ENCODE measurements at regions not wholly inside any gene's neighbourhood (a gene's known extent, or its start where the extent isn't known, plus 50 kb on each side); places are given as distances from the start of the nearest gene placed in this dataset.

GRCh38 chr2:47257946-47258348, 81.6 kb upstream of the CALM2 start (continued):
- TF ChIP-seq ZBTB33 (IDR thresholded peaks at IDR 0.05) (no peak), RAD21 (IDR thresholded peaks at IDR 0.05) (no peak)

GRCh38 chr2:47256416-47257087, 80.2 kb upstream of the CALM2 start:
- Histone ChIP-seq H3K27me3 (ENCODE audit: control insufficient read depth in 4 of 4, insufficient read depth in 4 of 4, low read length in 3 of 4) (no peaks in the 10 kb centered on the region), H3K9ac (ENCODE audit: low read depth in 1 of 2, low read length in 2 of 2) (no peak overlapping the region), H3K27ac (ENCODE audit: low read depth in 1 of 2, low read length in 2 of 2) (no peak overlapping the region), H3K36me3 (ENCODE audit: control insufficient read depth in 4 of 4, insufficient read depth in 3 of 4, low read depth in 1 of 4, low read length in 3 of 4) (no peaks in the 10 kb centered on the region), H3K4me3 (ENCODE audit: low read depth in 1 of 3, low read length in 3 of 3) (no peak overlapping the region), H3K9me3 (ENCODE audit: control insufficient read depth in 4 of 4, low read length in 3 of 4) (no peaks in the 10 kb centered on the region), H3K4me1 (ENCODE audit: control insufficient read depth in 4 of 4, insufficient read depth in 4 of 4, low read length in 3 of 4) (no peaks in the 10 kb centered on the region)
- 81% methylated on average over 9 of the region's 9 CpGs for WGBS
- no peak for DNase-seq (ENCODE audit: low spot score)
- TF ChIP-seq EGR1 (IDR thresholded peaks at IDR 0.05; ENCODE audit: low read depth in 2 of 2) (no peak), ATF3 (IDR thresholded peaks at IDR 0.05) (no peak)

GRCh38 chr2:47255794-47256193, 79.5 kb upstream of the CALM2 start:
- no peak overlapping the region for H3K4me3 ChIP-seq (ENCODE audit: low read depth in 1 of 3, low read length in 3 of 3)
- no peak for TF ChIP-seq YY1 (IDR thresholded peaks at IDR 0.05)
- TF ChIP-seq SP1 (IDR thresholded peaks at IDR 0.05), result no peak
- TF ChIP-seq ATF3 (IDR thresholded peaks at IDR 0.05), result no peak
- TF ChIP-seq FOXA1 (IDR thresholded peaks at IDR 0.05), result no peak
- no peak for TF ChIP-seq JUND (IDR thresholded peaks at IDR 0.05)
- TF ChIP-seq RXRA (IDR thresholded peaks at IDR 0.05), result no peak
- TF ChIP-seq HNF4A (conservative IDR thresholded peaks at IDR 0.05), result no peak
- no peak for TF ChIP-seq FOXA2 (IDR thresholded peaks at IDR 0.05)
- TF ChIP-seq RAD21 (IDR thresholded peaks at IDR 0.05), result no peak
- TF ChIP-seq NR2F2 (IDR thresholded peaks at IDR 0.05), result no peak
- no peak for TF ChIP-seq GABPA (IDR thresholded peaks at IDR 0.05 in 1 of 2, conservative IDR thresholded peaks at IDR 0.05 in 1 of 2)
- TF ChIP-seq ZBTB33 (IDR thresholded peaks at IDR 0.05), result no peak
- no peak for TF ChIP-seq HNF4G (IDR thresholded peaks at IDR 0.05)
- no peak for TF ChIP-seq TAF1 (conservative IDR thresholded peaks at IDR 0.05)
- no peak for TF ChIP-seq MAX (IDR thresholded peaks at IDR 0.05)
- no peaks in the 10 kb centered on the region for H3K9me3 ChIP-seq (ENCODE audit: control insufficient read depth in 4 of 4, low read length in 3 of 4)
- no peaks in the 10 kb centered on the region for H3K36me3 ChIP-seq (ENCODE audit: control insufficient read depth in 4 of 4, insufficient read depth in 3 of 4, low read depth in 1 of 4, low read length in 3 of 4)
- WGBS, result 65% methylated on average over 4 of the region's 4 CpGs
- H3K27me3 ChIP-seq (ENCODE audit: control insufficient read depth in 4 of 4, insufficient read depth in 4 of 4, low read length in 3 of 4), result no peaks in the 10 kb centered on the region
- H3K27ac ChIP-seq (ENCODE audit: low read depth in 1 of 2, low read length in 2 of 2), result no peak overlapping the region
- H3K9ac ChIP-seq (ENCODE audit: low read depth in 1 of 2, low read length in 2 of 2), result no peak overlapping the region
- H3K4me1 ChIP-seq (ENCODE audit: control insufficient read depth in 4 of 4, insufficient read depth in 4 of 4, low read length in 3 of 4), result no peaks in the 10 kb centered on the region
- no peak for DNase-seq (ENCODE audit: low spot score)
